ENCODE measurements at regions not wholly inside any gene's neighbourhood (a gene's known extent, or its start where the extent isn't known, plus 50 kb on each side); places are given as distances from the start of the nearest gene placed in this dataset.

DNA sequence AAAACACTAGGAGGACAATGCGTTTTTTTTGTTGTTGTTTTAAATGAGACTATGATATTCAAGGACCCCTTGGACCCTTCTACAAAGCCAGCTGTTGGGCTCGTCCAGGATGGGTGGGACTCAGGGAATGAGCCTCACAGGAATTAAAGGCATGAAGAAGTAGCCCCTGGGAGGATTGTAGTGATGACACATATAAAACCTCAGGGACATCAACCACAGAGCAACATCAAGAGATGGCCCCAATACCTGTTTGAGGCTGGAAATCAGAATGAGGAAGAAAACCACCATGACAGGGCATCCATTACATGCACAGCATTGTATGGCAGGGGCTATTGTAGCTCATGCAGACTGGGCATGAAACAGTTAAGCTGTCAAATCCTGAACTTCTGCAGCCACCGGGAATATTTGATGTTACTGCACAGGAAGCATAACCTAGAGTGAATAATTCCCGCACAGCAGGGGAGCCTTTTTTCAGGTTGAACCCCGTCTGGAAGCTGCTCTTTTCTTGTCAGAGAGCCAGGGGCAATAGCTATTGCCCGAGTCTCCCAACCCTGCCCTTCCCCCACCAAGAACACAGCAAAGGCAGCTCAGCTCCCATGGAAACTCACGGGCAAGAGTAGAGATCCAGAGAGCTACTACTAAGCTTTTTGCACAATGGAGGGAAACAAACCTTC, 140.2 kb upstream of the FGGY start:
- DNase-seq, result no peak

DNA sequence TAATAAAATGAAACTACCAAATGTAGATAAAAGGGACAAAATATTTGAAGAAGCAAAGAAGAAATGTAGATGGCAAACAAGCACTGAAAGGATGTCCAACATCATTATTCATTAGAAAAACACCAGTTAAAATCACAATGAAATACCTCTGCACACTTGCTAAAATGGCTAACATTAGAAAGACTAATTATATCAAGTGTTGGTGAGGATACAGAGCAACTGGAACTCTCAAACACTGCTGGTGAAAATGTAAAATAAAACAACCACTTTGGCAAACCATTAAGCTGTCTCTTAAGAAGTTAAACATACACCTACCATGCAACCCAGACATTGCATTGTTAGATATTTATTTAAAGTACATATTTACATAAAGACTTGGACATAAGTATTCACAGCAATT, 138.6 kb upstream of the FGGY start:
- no peak for DNase-seq

DNA sequence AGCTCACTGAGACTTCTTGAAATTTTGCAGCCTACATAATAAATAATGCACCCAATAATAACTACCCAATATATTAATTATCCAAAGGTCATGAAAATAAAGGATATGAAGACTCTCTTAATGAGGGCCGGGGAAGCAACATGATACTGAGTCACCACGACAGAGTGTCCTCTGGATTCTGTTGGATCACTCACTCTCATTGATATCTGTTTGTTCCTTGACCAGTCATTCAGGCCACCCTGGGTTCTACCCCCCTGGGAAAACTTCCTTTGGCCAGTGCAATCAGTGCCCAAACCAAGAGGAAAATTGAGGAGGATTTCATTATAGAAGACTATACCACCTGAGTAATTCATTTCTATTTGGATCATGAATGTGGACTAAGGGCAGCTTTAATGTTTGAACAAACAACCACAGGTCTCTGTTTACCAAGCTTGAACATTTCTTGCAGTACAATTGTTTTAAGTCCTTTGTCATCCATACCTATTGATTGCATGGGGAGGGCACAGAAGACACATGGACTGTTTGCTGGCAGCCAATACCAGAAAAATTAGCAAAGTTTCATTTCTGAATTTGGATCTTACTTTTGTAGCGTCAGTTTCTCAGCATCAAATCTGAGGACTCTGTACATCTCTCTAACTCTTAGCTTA, 137.2 kb upstream of the FGGY start:
- no peak for DNase-seq

DNA sequence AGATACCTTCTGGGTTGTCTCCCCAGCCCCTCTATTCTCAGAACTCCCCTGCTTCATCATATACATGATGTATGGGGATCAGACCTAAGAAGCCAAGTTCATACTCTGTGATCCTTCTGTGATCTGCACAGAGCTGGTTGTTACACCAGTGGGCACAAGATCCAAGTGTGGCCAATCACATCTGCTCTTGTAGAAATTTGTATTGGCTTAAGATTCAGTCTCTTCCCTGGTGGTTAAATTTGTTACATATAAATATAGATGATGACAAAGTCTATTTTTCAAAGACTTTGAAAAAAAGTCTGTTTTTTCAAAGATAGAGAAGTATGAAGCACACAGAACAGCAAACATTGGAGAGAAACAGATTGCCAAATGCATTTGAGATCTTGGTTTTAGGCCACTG, 135.8 kb upstream of the FGGY start:
- no peak for DNase-seq

DNA sequence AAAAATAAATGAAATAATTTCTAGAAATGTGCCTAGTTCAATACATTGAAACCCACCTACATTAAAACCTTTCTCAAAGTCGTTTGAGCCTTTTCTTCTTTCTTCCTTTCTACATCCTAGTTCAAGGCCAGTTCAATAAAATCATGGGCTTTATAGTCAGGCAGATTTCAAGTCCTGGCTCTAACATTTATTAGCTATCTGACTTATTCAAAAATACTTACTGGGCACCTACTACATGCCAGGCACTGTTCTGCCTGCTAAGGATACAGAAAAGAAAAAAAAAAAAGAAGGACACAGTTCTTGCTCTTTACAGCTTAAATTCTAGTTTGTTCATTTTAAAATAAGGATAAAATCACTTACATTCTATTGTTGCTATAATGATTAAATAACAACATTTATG, 134.2 kb upstream of the FGGY start:
- DNase-seq, result no peak

DNA sequence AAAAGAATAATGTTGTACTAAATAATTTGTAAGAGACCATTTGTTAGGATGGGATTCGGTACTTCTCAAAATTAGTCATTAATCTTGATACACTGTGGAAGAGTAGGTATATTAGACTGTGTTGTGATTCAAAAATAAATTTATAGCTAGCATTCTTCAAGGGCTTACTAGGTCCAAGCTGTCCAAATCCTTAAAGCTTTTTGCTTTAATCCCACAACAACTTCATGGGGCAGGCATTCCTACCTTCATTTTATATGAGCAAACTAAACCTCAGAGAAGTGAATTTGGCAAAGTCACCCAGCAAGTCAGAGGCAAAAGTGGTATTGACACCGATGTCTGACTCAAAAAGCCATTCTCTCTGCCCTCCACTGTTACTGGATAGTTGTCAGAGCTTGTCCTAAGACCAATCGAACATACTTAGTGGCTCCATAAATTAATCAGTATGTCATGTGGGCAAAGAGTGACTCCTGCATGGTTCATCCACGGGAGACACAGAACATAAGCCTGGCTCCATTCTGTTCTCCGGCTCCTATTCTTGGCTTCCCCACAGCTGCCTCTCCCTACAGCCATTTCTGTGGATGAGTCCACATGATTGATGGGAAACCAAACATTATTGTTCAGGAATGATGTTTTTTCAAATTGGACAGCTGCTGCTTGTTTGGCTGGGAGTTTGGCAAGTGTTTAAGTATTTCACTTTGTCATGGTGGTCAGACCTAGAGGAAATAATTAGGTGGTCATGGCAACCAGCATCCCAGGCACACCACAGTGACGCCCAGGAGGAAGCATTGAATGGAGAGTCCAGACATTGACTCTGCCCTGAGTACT, 133.4 kb upstream of the FGGY start:
- peak; percentile 62 for DNase-seq

DNA sequence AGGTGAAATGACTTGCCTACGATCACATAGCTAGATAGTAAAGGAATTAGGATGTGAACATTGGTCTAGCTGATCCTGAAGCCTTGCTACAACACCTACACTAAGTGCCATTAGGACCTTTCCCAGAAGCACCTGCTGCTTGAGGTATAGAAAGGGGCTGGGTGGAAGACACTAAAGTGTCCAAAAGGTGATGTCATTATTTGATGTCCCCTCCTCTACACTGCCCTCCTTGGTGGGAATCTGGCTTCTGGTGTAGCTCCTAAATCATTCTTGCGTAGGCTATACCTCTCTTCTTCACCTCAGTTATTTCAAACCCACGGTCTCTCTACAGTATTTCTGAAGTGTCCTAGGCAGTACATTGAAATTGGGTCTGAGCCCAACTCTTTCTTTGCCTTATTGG, 132.5 kb upstream of the FGGY start:
- no peak for DNase-seq

DNA sequence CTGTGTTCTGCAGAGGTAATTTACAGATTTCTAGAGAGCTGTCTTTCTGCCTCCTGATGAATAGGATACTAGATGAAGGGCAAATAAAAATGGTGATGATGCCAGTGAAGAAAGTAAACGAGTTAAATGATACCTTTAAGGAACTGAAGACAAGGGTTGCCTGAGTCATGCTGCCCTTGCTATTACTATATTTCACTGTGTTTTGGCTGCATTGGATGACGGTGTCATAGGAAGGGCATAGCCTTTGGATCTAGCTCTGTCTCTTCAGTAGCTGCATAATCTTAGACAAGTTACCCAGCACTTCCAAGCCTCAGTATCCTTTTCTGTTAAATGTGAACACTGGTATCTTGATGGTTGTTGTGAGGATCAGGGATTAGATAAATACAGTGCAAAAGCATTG, 131.5 kb upstream of the FGGY start:
- no peak for DNase-seq

DNA sequence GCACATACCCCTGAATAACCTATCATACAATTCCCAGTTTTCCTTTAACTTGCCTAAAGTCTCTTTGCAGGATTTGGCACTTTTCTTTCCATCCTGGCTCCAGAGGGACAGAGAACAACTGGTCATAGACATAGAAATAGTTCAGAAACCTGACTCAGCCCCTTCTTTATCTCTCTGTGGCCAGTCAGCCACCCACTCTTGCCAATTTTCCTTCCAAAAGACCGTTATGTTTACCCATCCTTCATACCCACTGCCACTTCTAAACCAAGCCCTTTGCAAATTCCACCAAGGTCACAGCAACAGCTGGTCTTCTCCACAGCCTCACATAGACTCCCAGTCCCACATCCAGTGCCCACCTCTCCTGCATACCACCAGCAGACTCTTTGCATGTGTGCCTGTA, 127.2 kb upstream of the FGGY start:
- no peak for DNase-seq

DNA sequence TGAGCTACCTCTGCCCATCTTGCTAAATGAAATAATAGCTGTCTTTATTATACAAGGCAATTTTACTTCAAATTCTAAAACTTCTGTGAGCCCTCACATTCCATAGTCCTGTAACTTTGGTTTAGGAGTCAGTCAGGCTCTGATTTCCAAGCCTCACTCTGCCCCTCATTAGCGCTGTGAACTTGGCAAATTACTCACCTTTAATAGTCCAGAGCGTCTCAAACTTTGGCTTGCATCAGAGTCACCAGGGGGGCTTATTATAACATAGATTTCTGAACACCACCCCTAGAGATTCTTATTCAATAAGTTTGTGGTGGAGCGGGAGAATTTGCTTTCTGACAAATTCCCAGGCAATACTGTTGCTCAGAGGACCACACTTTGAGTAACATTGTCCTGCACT, 126.2 kb upstream of the FGGY start:
- DNase-seq, result no peak

DNA sequence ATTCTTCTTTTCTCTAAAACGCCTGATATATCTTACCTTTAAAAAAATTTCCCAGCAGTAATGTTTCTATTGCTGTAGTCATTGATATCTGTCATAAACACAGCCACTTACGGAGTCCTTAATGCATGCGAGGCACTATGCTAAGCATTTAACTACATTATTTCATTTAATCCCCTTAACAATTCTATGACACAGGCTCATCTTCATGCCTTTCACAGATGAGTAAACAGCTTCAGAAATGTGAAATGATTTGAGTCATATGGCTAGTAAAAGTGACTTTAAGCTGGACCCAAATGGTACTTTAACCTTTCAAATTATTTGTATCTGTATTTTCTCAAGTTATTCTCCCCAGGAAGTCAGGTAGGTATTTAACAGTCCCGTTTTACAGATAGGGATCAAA, 125.1 kb upstream of the FGGY start:
- no peak for DNase-seq

DNA sequence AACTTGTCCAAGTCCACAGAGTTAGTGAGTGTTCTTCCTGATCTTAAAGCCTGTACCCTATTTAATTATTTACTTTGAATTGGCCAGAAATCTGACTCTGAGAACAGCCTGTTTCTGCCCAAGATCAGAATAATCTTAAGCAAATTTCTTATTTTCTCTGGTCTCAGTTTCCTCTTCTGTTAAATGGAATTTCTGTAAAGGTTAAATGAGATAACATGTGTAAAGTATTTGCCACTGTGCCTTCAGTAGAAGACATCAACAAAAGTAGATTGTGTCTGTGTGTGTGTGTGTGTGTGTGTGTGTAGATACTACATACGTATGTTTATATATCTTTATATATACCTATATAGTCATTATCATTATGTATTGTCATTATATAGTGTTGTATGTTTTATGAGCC, 124.2 kb upstream of the FGGY start:
- DNase-seq, result no peak

DNA sequence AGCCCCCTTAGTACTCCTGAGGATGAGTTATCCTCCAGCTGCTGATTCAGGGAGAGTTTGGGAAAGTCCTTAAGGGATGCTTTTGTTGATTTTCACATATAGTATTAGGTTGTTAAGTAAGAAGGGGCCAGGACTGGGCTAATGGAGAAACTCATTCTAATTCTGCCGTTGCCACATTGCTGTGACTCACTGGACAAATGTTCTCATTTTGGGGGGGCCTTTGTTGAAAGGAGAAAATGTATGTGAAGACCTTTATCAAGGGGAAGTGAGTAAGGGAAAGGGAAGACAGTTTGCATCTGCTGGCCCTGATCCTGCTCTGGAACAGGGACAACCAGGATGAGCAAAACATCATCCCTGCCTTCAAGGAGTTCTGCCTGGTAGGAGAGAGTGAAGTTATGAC, 123.2 kb upstream of the FGGY start:
- no peak for DNase-seq

DNA sequence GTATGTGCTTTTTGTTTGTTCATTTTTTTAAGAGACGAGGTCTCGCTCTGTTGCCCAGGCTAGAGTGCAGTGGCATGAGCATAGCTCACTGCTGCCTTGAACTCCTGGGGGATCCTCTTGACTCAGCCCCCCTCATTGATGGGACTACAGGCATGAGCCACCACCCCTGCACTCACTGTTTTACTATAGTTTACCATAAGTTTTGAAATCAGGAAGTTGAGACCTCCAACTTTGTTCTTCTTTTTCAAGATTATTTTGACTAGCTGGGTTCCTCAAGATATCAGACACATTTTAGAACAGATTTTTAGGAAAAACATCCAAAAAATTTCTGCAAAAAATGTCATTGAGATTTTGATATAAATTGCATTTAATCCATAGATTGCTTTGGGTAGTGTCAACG, 120.4 kb upstream of the FGGY start:
- DNase-seq, result no peak

DNA sequence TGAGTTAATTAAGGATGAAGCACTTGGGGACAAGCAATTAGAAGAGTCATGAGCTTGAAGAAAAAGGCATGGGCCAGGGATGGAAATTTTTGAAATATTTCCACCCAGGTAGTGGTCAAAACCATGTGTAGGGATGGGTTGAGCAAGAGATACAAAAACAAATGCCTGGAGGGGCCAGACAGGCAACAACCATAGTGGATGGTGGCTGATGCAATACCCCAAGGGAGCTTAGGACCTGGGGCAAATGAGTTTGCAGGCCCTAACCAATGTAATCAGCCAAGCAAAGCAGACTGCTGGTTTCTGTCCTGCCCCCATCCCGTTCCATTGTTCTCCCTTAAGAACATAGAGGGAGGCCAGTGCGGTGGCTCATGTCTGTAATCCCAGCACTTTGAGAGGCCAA, 119.1 kb upstream of the FGGY start:
- DNase-seq, result no peak

DNA sequence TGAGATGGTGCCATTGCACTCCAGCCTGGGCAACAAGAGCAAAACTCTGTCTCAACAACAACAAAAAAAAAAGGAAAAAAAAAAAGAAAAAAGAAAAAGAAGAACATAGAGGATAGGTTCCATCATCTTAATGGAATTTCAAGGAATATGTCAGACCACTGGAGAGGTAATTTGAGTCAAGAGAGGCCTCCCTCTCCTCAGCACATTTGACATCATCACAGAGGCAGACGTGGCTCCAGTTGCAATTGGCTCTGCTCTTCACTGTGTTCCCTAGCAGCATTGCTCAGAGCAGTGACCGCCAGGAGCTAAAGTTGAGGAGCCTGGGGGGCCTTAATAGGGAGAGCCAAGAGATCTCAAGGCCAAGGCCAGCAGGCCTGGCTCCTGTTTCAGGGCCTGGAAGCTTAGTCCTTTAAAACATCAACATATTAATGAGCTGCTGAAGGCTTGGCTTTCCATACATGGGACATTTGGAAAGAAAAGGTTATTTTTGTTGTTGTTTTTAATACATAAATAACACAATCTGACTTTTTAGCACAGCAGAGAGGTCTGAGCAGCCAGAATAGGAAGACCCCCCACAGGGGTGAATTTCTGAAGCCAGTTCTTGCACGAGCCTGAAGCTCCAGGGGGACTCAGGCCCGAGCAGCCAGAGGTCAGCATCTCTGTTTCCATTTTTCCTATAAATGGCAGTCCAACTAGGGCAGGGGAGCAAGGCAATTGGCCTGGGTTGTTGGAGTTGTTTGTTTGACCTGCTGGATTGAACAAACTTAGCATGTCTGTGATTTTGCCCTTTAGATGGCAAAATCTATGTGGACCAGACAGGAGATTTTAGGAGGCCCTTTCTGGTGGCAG, 118.3 kb upstream of the FGGY start:
- DNase-seq, result no peak

DNA sequence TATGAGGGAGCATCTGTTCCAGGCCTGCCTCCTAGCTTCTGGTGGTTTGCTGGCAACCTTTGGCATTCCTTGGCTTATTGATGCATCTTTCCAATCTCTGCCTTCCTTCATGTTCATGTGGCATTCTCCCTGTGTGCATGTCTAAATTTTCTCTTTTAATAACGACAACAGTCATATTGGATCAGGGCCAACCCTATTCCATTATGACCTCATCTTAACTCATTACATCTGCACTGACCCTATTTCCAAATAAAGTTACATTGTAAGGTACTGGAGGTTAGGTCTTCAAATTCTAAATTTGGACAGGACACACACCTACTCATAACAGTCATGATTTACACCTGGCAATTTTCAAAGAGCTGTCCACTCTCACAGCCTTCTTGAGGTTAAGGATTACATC, 117.2 kb upstream of the FGGY start:
- DNase-seq, result no peak

DNA sequence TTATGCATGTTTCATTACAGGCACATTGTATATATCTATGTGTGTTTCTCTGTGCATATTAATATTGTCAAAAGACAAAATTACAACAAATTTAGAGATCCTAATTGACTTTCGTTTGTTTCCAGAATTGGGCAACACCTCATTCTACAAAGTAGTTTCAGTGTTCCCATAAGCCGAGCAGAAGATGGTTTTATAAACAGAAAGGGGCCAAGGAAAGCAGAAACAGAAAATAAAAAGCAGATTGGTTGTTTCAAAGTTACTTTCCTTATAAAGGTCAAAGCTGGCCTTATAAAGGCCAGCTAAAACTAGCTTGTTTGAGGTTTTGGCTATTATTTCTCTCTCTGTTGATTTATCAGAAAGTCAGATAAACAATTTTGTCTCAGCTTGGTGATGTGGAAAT, 116.2 kb upstream of the FGGY start:
- DNase-seq, result no peak

DNA sequence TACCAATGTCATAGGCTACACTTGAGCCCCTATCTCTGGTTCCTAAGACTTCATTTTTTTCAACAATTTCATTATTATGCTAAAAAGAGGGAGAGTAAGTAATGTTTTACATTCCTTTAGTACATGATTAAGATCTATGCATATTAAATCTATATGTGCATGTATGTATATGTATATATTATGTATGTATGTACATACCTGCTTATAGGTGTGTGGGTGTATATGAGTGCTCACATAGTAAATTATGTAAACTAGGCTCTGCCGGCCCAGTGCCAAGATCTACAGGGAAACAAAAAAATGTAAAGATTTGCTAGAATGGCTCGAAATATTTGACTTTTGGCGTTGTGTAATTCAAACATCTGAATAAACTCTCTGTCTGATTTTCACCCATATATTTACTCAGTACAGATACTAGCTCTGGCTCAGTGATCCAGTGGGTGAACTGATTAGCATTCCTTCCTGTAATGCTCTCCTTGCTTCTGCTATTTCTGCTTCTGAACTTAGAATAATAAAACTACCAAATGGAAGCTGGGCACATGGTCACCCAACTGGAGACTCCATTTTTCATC, 113.1 kb upstream of the FGGY start:
- DNase-seq, result no peak

DNA sequence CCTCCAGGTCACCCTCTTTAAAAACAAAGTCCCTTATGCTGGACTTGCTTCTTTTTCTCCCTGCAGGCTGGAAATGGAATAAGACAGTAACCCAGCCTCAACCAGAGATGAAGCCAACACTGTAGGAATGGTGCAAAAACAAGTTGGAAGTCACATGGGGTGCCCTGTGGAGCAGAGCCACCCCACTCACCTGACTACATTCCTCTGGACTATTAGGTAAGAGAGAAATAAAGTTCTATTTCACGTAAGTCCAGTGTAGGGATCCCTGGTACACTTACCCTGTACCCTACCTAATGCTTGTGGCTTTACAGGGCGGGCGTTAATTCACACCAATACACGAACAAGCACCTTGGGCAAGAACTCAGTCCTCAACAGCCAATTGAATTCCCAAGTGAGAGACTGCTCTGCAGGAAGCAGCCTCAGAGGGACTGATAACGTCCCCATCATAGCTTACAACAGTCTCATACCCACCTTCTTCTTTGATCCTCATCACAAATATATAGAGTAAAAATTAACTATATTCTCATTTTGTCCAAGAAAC, 112.5 kb upstream of the FGGY start:
- DNase-seq, result no peak

DNA sequence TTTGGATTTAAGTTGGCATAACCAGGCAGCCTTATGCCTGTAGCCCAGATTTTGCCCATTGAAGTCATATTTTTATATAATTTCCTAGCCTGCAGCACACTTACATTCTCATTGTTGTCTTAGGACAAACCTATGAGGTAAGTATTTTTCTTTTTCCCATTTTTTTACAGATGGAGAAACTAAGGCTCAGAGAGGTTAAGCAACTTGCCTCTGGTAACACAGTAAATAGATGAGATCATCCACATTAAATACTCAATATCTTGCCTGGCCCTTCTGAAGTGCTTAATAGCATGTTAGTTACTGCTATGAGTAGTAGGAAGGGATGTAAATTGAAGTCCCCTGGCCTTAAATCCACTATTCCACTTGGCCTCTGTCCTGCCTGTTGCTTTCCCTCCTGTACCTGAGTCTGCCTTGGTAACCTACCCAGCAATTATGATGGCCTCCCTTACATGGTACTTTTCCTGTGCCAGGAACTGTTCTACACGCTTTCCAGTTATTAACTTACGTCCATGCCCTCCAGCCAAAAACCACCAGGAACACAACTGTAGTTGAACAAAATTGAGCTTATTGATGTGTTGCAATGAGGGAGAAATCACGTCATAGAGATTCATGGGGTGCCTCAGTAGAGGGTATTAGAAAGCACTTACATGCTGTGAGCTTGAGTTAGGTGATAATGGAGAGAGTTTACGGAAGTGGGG, 111.6 kb upstream of the FGGY start:
- DNase-seq, result no peak

DNA sequence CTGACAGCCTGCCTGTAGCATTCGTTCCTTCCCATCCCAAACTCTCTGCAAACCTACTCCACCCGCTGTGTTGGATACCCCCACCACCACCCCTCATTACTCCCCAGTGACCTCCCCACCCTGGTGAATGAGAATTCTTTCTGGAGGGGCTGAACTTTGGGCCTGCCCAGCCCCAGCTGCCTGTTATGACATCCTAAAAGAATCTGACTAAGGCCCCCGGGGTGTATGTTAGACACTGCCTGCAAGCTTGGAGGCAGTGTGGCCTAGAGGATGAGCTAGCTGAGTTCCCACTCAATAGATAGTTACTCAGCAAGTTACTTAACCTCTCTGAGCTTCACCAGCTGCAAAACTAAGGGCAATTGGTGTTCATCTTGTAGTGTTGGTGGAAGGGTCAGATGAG, 110.2 kb upstream of the FGGY start:
- DNase-seq, result no peak
